GM12878 (cell line): ENCODE measurements at regions not wholly inside any gene's neighbourhood (a gene's known extent, or its start where the extent isn't known, plus 50 kb on each side); places are given as distances from the start of the nearest gene placed in this dataset.

Experiments
- ATAC-seq: fragments of 200-7000 bp; cut with Tn5 transposase; 3 replicates; pipeline ENCODE4 v1.9.1; 2020; ENCODE audit warnings: mild to moderate bottlenecking, moderate library complexity
- BruUV-seq: library from RNA; stranded (reverse); fragments of 400-500 nt; replicated peaks from 2 replicates; lab custom pipeline; 2021; lab: Mats Ljungman, UMichigan
- CTCF ChIA-PET: fragments of 300-600 bp; sonication (Branson Sonifier 250); formaldehyde crosslinking; extraction: SDS; loops from one replicate; lab custom pipeline; 2021; ENCODE audit warnings: inconsistent platforms; lab: Yijun Ruan, JAX
- POLR2A ChIA-PET: fragments of 350-600 bp; formaldehyde crosslinking; extraction: SDS; loops from one replicate; lab custom pipeline; 2021; ENCODE audit warnings: inconsistent platforms; lab: Charles Lee
- RAD21 ChIA-PET: fragments of 300-600 bp; sonication (Branson Sonifier 250); formaldehyde crosslinking; loops from one replicate; lab custom pipeline; 2023; ENCODE audit warnings: antibody characterized with exemption; ENCODE audit not compliant: unreplicated experiment; lab: Charles Lee
- SMC1A ChIA-PET: fragments of 300-600 bp; sonication (Branson Sonifier 250); formaldehyde crosslinking; loops from one replicate; lab custom pipeline; 2023; ENCODE audit not compliant: unreplicated experiment, uncharacterized antibody; lab: Charles Lee
- DNase-seq: peaks from one replicate; pipeline ENCODE4 v3.0.0-alpha.2; 2011; ENCODE audit warnings: low read depth, low spot score
- FAIRE-seq: peaks from 3 replicates; lab custom pipeline; 2011; peaks lifted over from hg19 to GRCh38; lab: Jason Lieb, UNC
- H2AFZ ChIP-seq: 2 replicates; pipeline ENCODE4 v1.6.0; 2011; ENCODE audit warnings: low read depth, low read length, control low read depth; ENCODE audit not compliant: control insufficient read depth
- H3K27ac ChIP-seq: 2 replicates; pipeline ENCODE4 v1.5.1; 2011; ENCODE audit warnings: control low read depth; ENCODE audit not compliant: control insufficient read depth, insufficient read depth
- H3K27me3 ChIP-seq, 2 experiments: replicated peaks in 1 of 2; 2 replicates each; pipeline versions ENCODE4 v1.6.0 to v1.6.1; 2011; ENCODE audit warnings: low read length in 1 of 2; ENCODE audit not compliant: control insufficient read depth in 2 of 2, insufficient read depth in 2 of 2
- H3K36me3 ChIP-seq, 2 experiments: 2 replicates each; pipeline ENCODE4 v1.5.1; 2011; ENCODE audit warnings: low read length in 1 of 2; ENCODE audit not compliant: control insufficient read depth in 2 of 2, insufficient read depth in 2 of 2
- H3K4me1 ChIP-seq: 2 replicates; pipeline ENCODE4 v1.6.1; 2011; ENCODE audit warnings: mild to moderate bottlenecking, low read length, moderate library complexity, mixed read lengths; ENCODE audit not compliant: control insufficient read depth, insufficient read depth
- H3K4me2 ChIP-seq: 2 replicates; pipeline ENCODE4 v1.6.0; 2011; ENCODE audit warnings: control low read depth; ENCODE audit not compliant: control insufficient read depth, insufficient read depth
- H3K4me3 ChIP-seq: fragments of 200-600 bp; sonication (generic); 2 replicates; pipeline ENCODE4 v1.5.1; 2016
- H3K79me2 ChIP-seq: 2 replicates; pipeline ENCODE4 v1.6.0; 2011; ENCODE audit warnings: low read length; ENCODE audit not compliant: control insufficient read depth, insufficient read depth
- H3K9ac ChIP-seq: 2 replicates; pipeline ENCODE4 v1.8.0; 2011; ENCODE audit warnings: low read length, control low read depth, mixed read lengths; ENCODE audit not compliant: control insufficient read depth, insufficient read depth
- H3K9me3 ChIP-seq: replicated peaks from 3 replicates; pipeline ENCODE4 v1.5.1; 2011; ENCODE audit warnings: mild to moderate bottlenecking, low read length; ENCODE audit not compliant: control insufficient read depth, insufficient read depth
- H4K20me1 ChIP-seq: 2 replicates; pipeline ENCODE4 v1.6.0; 2011; ENCODE audit not compliant: control insufficient read depth, insufficient read depth
- CTCF ChIP-seq, 3 experiments: IDR thresholded peaks in 2 of 3; conservative IDR thresholded peaks in 1 of 3; 2 replicates each; pipeline ENCODE4 v1.5.1; 2011; ENCODE audit warnings: low read depth in 3 of 3, low read length in 3 of 3, mild to moderate bottlenecking in 3 of 3, control low read depth in 2 of 3, moderate library complexity in 2 of 3, inconsistent platforms in 1 of 3, mixed read lengths in 1 of 3; ENCODE audit not compliant: control insufficient read depth in 2 of 3, insufficient read depth in 1 of 3; ENCODE audit errors: extremely low read depth in 1 of 3
- IKZF2 ChIP-seq, 2 experiments: fragments of 450-650 bp; IDR thresholded peaks; 2 replicates each; pipeline ENCODE4 v1.6.1; 2017; ENCODE audit warnings: mild to moderate bottlenecking in 2 of 2, moderate library complexity in 2 of 2
- IRF4 ChIP-seq: IDR thresholded peaks from 2 replicates; pipeline ENCODE4 v1.6.1; 2011; ENCODE audit warnings: low read depth, low read length
- RAD21 ChIP-seq: IDR thresholded peaks from 2 replicates; pipeline ENCODE4 v1.6.1; 2011; ENCODE audit warnings: mild to moderate bottlenecking, low read depth, low read length, moderate library complexity; ENCODE audit not compliant: insufficient read depth
- SRF ChIP-seq, 2 experiments: IDR thresholded peaks; 2 replicates each; pipeline ENCODE4 v1.6.1; 2011; ENCODE audit warnings: low read depth in 2 of 2, low read length in 2 of 2, mild to moderate bottlenecking in 1 of 2, moderate library complexity in 1 of 2
- STAT3 ChIP-seq: IDR thresholded peaks from 2 replicates; pipeline ENCODE4 v1.6.1; 2011; ENCODE audit warnings: low read depth, low read length, improper control_type of control experiment
- WRNIP1 ChIP-seq: IDR thresholded peaks from 2 replicates; pipeline ENCODE4 v1.6.1; 2011; ENCODE audit warnings: low read depth, low read length, improper control_type of control experiment, borderline replicate concordance
- ZBTB11 ChIP-seq: fragments of 450-650 bp; formaldehyde crosslinking; IDR thresholded peaks from 2 replicates; pipeline ENCODE4 v1.5.0; 2022; ENCODE audit warnings: mild to moderate bottlenecking, missing genetic modification characterization
- WGBS: methylation state at CpG from one replicate; pipeline ENCODE4 v1.1.6; 2016; ENCODE audit warnings: low lambda C conversion rate; ENCODE audit not compliant: insufficient replicate concordance, insufficient coverage; ENCODE audit errors: missing lambda C conversion rate; 5-methylcytosine and 5-hydroxymethylcytosine counted together
- in situ Hi-C: fragments of 300-500 bp; cut with MboI; formaldehyde crosslinking; loops from 9 replicates; pipeline ENCODE4 v1.14.3; 2018; ENCODE audit warnings: mixed read lengths
- intact Hi-C: fragments of 100-400 bp; cut with micrococcal nuclease; formaldehyde crosslinking; loops from one replicate; pipeline ENCODE4 v1.14.2; 2022; ENCODE audit not compliant: unreplicated experiment

GRCh38 chr5:66494437-66494836 is 101.8 kb upstream of the MAST4 start:
- ATAC-seq (0 out of 3 replicates have a peak, but pooled peaks have one; percentile 34), FAIRE-seq (no peak), DNase-seq (no peak)
- no peak for TF ChIP-seq WRNIP1
- peak; percentile 20 to 37 (median 28); a peak in 4 of 6 replicates for TF ChIP-seq CTCF (IDR thresholded peaks at IDR 0.05 in 2 of 3, conservative IDR thresholded peaks at IDR 0.05 in 1 of 3; ENCODE audit: control insufficient read depth in 2 of 3, extremely low read depth in 1 of 3, insufficient read depth in 1 of 3, low read depth in 3 of 3, low read length in 3 of 3)
- 0 out of 2 replicates have a peak, but pooled peaks have one; percentile 25 for TF ChIP-seq RAD21
- ChIA-PET CTCF (interaction anchor here (2.1 kb wide), 1 partner anchor 187 kb away, joined by 14 read pairs; no protein-coding TSS in a partner anchor), RAD21 (no interaction called here), POLR2A (no interaction called here), SMC1A (no interaction called here)
- H3K4me2 ChIP-seq: no peak overlapping the region
- H2AFZ ChIP-seq: no peak overlapping the region
- H3K9me3 ChIP-seq: no peaks in the 10 kb centered on the region
- no TSS peak for BruUV-seq
- 6% methylated on average over 5 of the region's 5 CpGs for WGBS
- intact Hi-C loops: no loop called here
- H3K4me3 ChIP-seq: no peak overlapping the region
- no peaks in the 10 kb centered on the region for H3K36me3 ChIP-seq
- no peaks in the 10 kb centered on the region for H3K79me2 ChIP-seq
- no peaks in the 10 kb centered on the region for H3K27me3 ChIP-seq
- in situ Hi-C loops: no loop called here
- no peaks in the 10 kb centered on the region for H4K20me1 ChIP-seq
- H3K4me1 ChIP-seq: no peaks in the 10 kb centered on the region
- no peak overlapping the region for H3K27ac ChIP-seq
- H3K9ac ChIP-seq: no peak overlapping the region

GRCh38 chr5:66498791-66499207 is 97.4 kb upstream of the MAST4 start:
- 31% methylated on average over 4 of the region's 4 CpGs for WGBS
- H3K27me3 ChIP-seq: no peaks in the 10 kb centered on the region
- no peak overlapping the region for H3K4me2 ChIP-seq
- no peaks in the 10 kb centered on the region for H3K36me3 ChIP-seq
- SMC1A ChIA-PET: interaction anchor here (1.6 kb wide), 2 partner anchors 191 to 193 kb away, joined by 4 to 5 read pairs; no protein-coding TSS in a partner anchor
- H3K27ac ChIP-seq: no peak overlapping the region
- CTCF ChIA-PET: interaction anchor here (0.9 to 1.5 kb wide), 3 partner anchors 8 to 192 kb away, joined by 3 to 11 read pairs (median 3); no protein-coding TSS in a partner anchor
- in situ Hi-C loops (no loop called here), intact Hi-C loops (loop anchor here (5.0 kb wide), 1 partner anchor 191 kb away; no protein-coding TSS in a partner anchor)
- H3K9ac ChIP-seq: no peak overlapping the region
- BruUV-seq: no TSS peak
- ATAC-seq (peak; percentile 53; the same call in 2 of the 3 replicates), DNase-seq (no peak), FAIRE-seq (no peak)
- H3K4me3 ChIP-seq: no peak overlapping the region
- H3K9me3 ChIP-seq: no peaks in the 10 kb centered on the region
- RAD21 ChIA-PET: no interaction called here
- H3K79me2 ChIP-seq: no peaks in the 10 kb centered on the region
- H3K4me1 ChIP-seq: no peaks in the 10 kb centered on the region
- POLR2A ChIA-PET: no interaction called here
- no peak overlapping the region for H2AFZ ChIP-seq
- H4K20me1 ChIP-seq: no peaks in the 10 kb centered on the region
- TF ChIP-seq STAT3 (no peak), IRF4 (no peak), ZBTB11 (no peak), IKZF2 (IDR thresholded peaks at IDR 0.05) (no peak), CTCF (IDR thresholded peaks at IDR 0.05 in 2 of 3, conservative IDR thresholded peaks at IDR 0.05 in 1 of 3; ENCODE audit: control insufficient read depth in 2 of 3, extremely low read depth in 1 of 3, insufficient read depth in 1 of 3, low read depth in 3 of 3, low read length in 3 of 3) (peak in 2 of 3 experiments; percentile 20 to 35; a peak in 3 of 6 replicates), SRF (IDR thresholded peaks at IDR 0.05; ENCODE audit: low read depth in 2 of 2, low read length in 2 of 2) (no peak)
